Right forelimb (tissue), 1 donor: ENCODE measurements at regions not wholly inside any gene's neighbourhood (a gene's known extent, or its start where the extent isn't known, plus 50 kb on each side); places are given as distances from the start of the nearest gene placed in this dataset.

Experiments
- DNase-seq: peaks from one replicate; pipeline ENCODE4 v3.0.0-alpha.2; 2018

- no peak for DNase-seq
Measured at GRCh38 chr1:30325085-30325935, 398.1 kb downstream of the MATN1 start.

GRCh38 chr1:30324251-30325084 lies 398.9 kb downstream of the MATN1 start:
- no peak for DNase-seq

- no peak for DNase-seq
Measured at GRCh38 chr1:30323841-30324240, 399.5 kb downstream of the MATN1 start.

GRCh38 chr1:30323352-30323751 lies 400.0 kb downstream of the MATN1 start:
- no peak for DNase-seq

- DNase-seq, result no peak
Measured at GRCh38 chr1:30322859-30323257, 400.5 kb downstream of the MATN1 start.

GRCh38 chr1:30321996-30322858 lies 401.2 kb downstream of the MATN1 start:
- DNase-seq, result no peak

- no peak for DNase-seq
Measured at GRCh38 chr1:30321246-30321910, 402.0 kb downstream of the MATN1 start.

- no peak for DNase-seq
Measured at GRCh38 chr1:30320581-30320890, 402.8 kb downstream of the MATN1 start.

- DNase-seq, result no peak
Measured at GRCh38 chr1:30319765-30320580, 403.4 kb downstream of the MATN1 start.

- no peak for DNase-seq
Measured at GRCh38 chr1:30318864-30319718, 404.3 kb downstream of the MATN1 start.

GRCh38 chr1:30318413-30318812 lies 405.0 kb downstream of the MATN1 start:
- no peak for DNase-seq

GRCh38 chr1:30317921-30318320 lies 405.5 kb downstream of the MATN1 start:
- DNase-seq, result no peak

- DNase-seq, result no peak
Measured at GRCh38 chr1:30316056-30316455, 407.3 kb downstream of the MATN1 start.

GRCh38 chr1:30315185-30315960 lies 408.0 kb downstream of the MATN1 start:
- DNase-seq, result no peak

GRCh38 chr1:30314591-30314990 lies 408.8 kb downstream of the MATN1 start:
- DNase-seq, result no peak

GRCh38 chr1:30313584-30313983 lies 409.8 kb downstream of the MATN1 start:
- no peak for DNase-seq

- DNase-seq, result no peak
Measured at GRCh38 chr1:30313176-30313575, 410.2 kb downstream of the MATN1 start.

- no peak for DNase-seq
Measured at GRCh38 chr1:30312226-30312625, 411.2 kb downstream of the MATN1 start.

- DNase-seq, result no peak
Measured at GRCh38 chr1:30311749-30312148, 411.6 kb downstream of the MATN1 start.
